ENCODE measurements at regions not wholly inside any gene's neighbourhood (a gene's known extent, or its start where the extent isn't known, plus 50 kb on each side); places are given as distances from the start of the nearest gene placed in this dataset.

GRCh38 chr10:44651834-44652233 is 259.3 kb upstream of the TMEM72 start:
- H3K4me3 ChIP-seq (ENCODE audit: control insufficient read depth, low read depth, low read length) = no peak overlapping the region
- peak; percentile 25 for TF ChIP-seq CTCF (conservative IDR thresholded peaks at IDR 0.05; ENCODE audit: control insufficient read depth, insufficient read depth, low read depth, low read length)

GRCh38 chr10:44659320-44659719 is 251.8 kb upstream of the TMEM72 start:
- no peak overlapping the region for H3K4me3 ChIP-seq (ENCODE audit: control insufficient read depth, low read depth, low read length)
- TF ChIP-seq CTCF (conservative IDR thresholded peaks at IDR 0.05; ENCODE audit: control insufficient read depth, insufficient read depth, low read depth, low read length) = no peak
- peak; percentile 27 for DNase-seq (ENCODE audit: low read depth)

More at GRCh38 chr10:44651834-44652233, 259.3 kb upstream of the TMEM72 start:
- DNase-seq (ENCODE audit: low read depth) = peak; percentile 83

GRCh38 chr10:44660271-44660670 is 250.9 kb upstream of the TMEM72 start:
- peak; percentile 25 for DNase-seq (ENCODE audit: low read depth)
- no peak overlapping the region for H3K4me3 ChIP-seq (ENCODE audit: control insufficient read depth, low read depth, low read length)
- no peak for TF ChIP-seq CTCF (conservative IDR thresholded peaks at IDR 0.05; ENCODE audit: control insufficient read depth, insufficient read depth, low read depth, low read length)

GRCh38 chr10:44662051-44662450 is 249.1 kb upstream of the TMEM72 start:
- TF ChIP-seq CTCF (conservative IDR thresholded peaks at IDR 0.05; ENCODE audit: control insufficient read depth, insufficient read depth, low read depth, low read length) = no peak
- no peak overlapping the region for H3K4me3 ChIP-seq (ENCODE audit: control insufficient read depth, low read depth, low read length)
- peak; percentile 50 for DNase-seq (ENCODE audit: low read depth)

- TF ChIP-seq CTCF (conservative IDR thresholded peaks at IDR 0.05; ENCODE audit: control insufficient read depth, insufficient read depth, low read depth, low read length) = no peak
- no peak overlapping the region for H3K4me3 ChIP-seq (ENCODE audit: control insufficient read depth, low read depth, low read length)
- no peak for DNase-seq (ENCODE audit: low read depth)
Observed at GRCh38 chr10:44668336-44668735, 242.8 kb upstream of the TMEM72 start.

- H3K4me3 ChIP-seq (ENCODE audit: control insufficient read depth, low read depth, low read length) = no peak overlapping the region
- TF ChIP-seq CTCF (conservative IDR thresholded peaks at IDR 0.05; ENCODE audit: control insufficient read depth, insufficient read depth, low read depth, low read length) = no peak
- no peak for DNase-seq (ENCODE audit: low read depth)
Observed at GRCh38 chr10:44671319-44671718, 239.8 kb upstream of the TMEM72 start.
